GM12878 (cell line): ENCODE measurements at regions not wholly inside any gene's neighbourhood (a gene's known extent, or its start where the extent isn't known, plus 50 kb on each side); places are given as distances from the start of the nearest gene placed in this dataset.

Experiments
- CEBPB ChIP-seq, 2 experiments: fragments of 150-350 bp in 1 of 2; IDR thresholded peaks; 2 replicates each; pipeline ENCODE4 v1.6.1; 2012 to 2014; ENCODE audit warnings: low read depth in 2 of 2, low read length in 2 of 2, borderline replicate concordance in 1 of 2, inconsistent platforms in 1 of 2
- POLR2A ChIP-seq: IDR thresholded peaks from 2 replicates; pipeline ENCODE4 v1.6.1; 2011; ENCODE audit warnings: low read depth, mild to moderate bottlenecking, low read length
- TF ChIP-seq, protein P1 (sequence below), 3 experiments: IDR thresholded peaks in 2 of 3; conservative IDR thresholded peaks in 1 of 3; 2 replicates each; pipeline ENCODE4 v1.5.1; 2011; ENCODE audit warnings: low read depth in 3 of 3, low read length in 3 of 3, mild to moderate bottlenecking in 3 of 3, control low read depth in 2 of 3, moderate library complexity in 2 of 3, inconsistent platforms in 1 of 3, mixed read lengths in 1 of 3; ENCODE audit not compliant: control insufficient read depth in 2 of 3, insufficient read depth in 1 of 3; ENCODE audit errors: extremely low read depth in 1 of 3
- TF ChIP-seq, protein P2 (sequence below): IDR thresholded peaks from 2 replicates; pipeline ENCODE4 v1.6.1; 2012; ENCODE audit warnings: mild to moderate bottlenecking, low read depth, low read length

DNA sequence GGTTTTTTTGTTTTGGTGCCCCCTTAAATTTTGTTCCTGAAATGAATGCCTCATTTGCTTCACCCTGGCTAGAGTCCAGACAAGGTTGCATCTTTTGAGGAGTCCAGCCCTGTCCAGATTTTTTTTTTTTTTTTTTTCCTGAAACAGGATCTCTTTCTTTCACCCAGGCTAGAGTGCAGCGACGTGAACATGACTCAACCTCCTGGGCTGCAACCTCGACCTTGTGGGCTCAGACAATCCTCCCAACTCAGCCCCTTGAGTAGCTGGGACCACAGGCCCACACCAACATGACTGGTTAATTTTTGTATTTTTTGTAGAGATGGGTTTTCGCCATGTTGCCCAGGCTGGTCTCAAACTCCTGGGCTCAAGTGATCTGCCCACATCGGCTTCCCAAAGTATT, 469.0 kb upstream of the BRINP1 start:
- TF ChIP-seq, protein P1, sequence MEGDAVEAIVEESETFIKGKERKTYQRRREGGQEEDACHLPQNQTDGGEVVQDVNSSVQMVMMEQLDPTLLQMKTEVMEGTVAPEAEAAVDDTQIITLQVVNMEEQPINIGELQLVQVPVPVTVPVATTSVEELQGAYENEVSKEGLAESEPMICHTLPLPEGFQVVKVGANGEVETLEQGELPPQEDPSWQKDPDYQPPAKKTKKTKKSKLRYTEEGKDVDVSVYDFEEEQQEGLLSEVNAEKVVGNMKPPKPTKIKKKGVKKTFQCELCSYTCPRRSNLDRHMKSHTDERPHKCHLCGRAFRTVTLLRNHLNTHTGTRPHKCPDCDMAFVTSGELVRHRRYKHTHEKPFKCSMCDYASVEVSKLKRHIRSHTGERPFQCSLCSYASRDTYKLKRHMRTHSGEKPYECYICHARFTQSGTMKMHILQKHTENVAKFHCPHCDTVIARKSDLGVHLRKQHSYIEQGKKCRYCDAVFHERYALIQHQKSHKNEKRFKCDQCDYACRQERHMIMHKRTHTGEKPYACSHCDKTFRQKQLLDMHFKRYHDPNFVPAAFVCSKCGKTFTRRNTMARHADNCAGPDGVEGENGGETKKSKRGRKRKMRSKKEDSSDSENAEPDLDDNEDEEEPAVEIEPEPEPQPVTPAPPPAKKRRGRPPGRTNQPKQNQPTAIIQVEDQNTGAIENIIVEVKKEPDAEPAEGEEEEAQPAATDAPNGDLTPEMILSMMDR (IDR thresholded peaks at IDR 0.05 in 2 of 3, conservative IDR thresholded peaks at IDR 0.05 in 1 of 3; ENCODE audit: control insufficient read depth in 2 of 3, extremely low read depth in 1 of 3, insufficient read depth in 1 of 3, low read depth in 3 of 3, low read length in 3 of 3) = no peak
- TF ChIP-seq CEBPB (IDR thresholded peaks at IDR 0.05; ENCODE audit: borderline replicate concordance in 1 of 2, low read depth in 2 of 2, low read length in 2 of 2) = no peak
- TF ChIP-seq POLR2A = no peak
- TF ChIP-seq, protein P2, sequence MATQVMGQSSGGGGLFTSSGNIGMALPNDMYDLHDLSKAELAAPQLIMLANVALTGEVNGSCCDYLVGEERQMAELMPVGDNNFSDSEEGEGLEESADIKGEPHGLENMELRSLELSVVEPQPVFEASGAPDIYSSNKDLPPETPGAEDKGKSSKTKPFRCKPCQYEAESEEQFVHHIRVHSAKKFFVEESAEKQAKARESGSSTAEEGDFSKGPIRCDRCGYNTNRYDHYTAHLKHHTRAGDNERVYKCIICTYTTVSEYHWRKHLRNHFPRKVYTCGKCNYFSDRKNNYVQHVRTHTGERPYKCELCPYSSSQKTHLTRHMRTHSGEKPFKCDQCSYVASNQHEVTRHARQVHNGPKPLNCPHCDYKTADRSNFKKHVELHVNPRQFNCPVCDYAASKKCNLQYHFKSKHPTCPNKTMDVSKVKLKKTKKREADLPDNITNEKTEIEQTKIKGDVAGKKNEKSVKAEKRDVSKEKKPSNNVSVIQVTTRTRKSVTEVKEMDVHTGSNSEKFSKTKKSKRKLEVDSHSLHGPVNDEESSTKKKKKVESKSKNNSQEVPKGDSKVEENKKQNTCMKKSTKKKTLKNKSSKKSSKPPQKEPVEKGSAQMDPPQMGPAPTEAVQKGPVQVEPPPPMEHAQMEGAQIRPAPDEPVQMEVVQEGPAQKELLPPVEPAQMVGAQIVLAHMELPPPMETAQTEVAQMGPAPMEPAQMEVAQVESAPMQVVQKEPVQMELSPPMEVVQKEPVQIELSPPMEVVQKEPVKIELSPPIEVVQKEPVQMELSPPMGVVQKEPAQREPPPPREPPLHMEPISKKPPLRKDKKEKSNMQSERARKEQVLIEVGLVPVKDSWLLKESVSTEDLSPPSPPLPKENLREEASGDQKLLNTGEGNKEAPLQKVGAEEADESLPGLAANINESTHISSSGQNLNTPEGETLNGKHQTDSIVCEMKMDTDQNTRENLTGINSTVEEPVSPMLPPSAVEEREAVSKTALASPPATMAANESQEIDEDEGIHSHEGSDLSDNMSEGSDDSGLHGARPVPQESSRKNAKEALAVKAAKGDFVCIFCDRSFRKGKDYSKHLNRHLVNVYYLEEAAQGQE = no peak
